Lower leg skin (tissue), 3 donors: ENCODE measurements at regions not wholly inside any gene's neighbourhood (a gene's known extent, or its start where the extent isn't known, plus 50 kb on each side); places are given as distances from the start of the nearest gene placed in this dataset.
"Not testable (repeated sequence)": the region's sequence is repeated elsewhere in the genome, so short reads cannot be mapped to it uniquely, and the experiment has no call there.

Experiments
- POLR2A ChIP-seq, 2 donors: fragments of 450-650 bp; IDR thresholded peaks; one replicate each; pipeline ENCODE4 v1.6.1; 2016 to 2017; ENCODE audit warnings: antibody characterized with exemption in 2 of 2, mild to moderate bottlenecking in 1 of 2, moderate library complexity in 1 of 2
- TF ChIP-seq, protein P1 (sequence below), 3 donors: fragments of 450-650 bp; IDR thresholded peaks; one replicate each; pipeline ENCODE4 v1.5.1; 2016; ENCODE audit warnings: antibody characterized with exemption in 3 of 3, mild to moderate bottlenecking in 3 of 3, moderate library complexity in 2 of 3

- TF ChIP-seq POLR2A (IDR thresholded peaks at IDR 0.05): not testable (repeated sequence)
- TF ChIP-seq, protein P1, sequence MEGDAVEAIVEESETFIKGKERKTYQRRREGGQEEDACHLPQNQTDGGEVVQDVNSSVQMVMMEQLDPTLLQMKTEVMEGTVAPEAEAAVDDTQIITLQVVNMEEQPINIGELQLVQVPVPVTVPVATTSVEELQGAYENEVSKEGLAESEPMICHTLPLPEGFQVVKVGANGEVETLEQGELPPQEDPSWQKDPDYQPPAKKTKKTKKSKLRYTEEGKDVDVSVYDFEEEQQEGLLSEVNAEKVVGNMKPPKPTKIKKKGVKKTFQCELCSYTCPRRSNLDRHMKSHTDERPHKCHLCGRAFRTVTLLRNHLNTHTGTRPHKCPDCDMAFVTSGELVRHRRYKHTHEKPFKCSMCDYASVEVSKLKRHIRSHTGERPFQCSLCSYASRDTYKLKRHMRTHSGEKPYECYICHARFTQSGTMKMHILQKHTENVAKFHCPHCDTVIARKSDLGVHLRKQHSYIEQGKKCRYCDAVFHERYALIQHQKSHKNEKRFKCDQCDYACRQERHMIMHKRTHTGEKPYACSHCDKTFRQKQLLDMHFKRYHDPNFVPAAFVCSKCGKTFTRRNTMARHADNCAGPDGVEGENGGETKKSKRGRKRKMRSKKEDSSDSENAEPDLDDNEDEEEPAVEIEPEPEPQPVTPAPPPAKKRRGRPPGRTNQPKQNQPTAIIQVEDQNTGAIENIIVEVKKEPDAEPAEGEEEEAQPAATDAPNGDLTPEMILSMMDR (IDR thresholded peaks at IDR 0.05): not testable (repeated sequence)
Measured at GRCh38 chr1:144103156-144103880, 131.5 kb upstream of the FAM72C start.
